Endodermal cell (in vitro differentiated cells): ENCODE measurements at regions not wholly inside any gene's neighbourhood (a gene's known extent, or its start where the extent isn't known, plus 50 kb on each side); places are given as distances from the start of the nearest gene placed in this dataset.

Experiments used
- DNase-seq: peaks from one replicate; pipeline ENCODE4 v3.0.0-alpha.2; 2017
- H3K27ac ChIP-seq: 2 replicates; pipeline ENCODE4 v1.5.1; 2013; ENCODE audit warnings: mild to moderate bottlenecking, low read depth, low read length, moderate library complexity
- H3K27me3 ChIP-seq: 2 replicates; pipeline ENCODE4 v1.6.1; 2013; ENCODE audit warnings: mild to moderate bottlenecking, low read length, moderate library complexity; ENCODE audit not compliant: insufficient read depth, control insufficient read depth, poor library complexity, severe bottlenecking
- H3K36me3 ChIP-seq: 2 replicates; pipeline ENCODE4 v1.7.0; 2013; ENCODE audit warnings: mild to moderate bottlenecking, low read length, moderate library complexity; ENCODE audit not compliant: control insufficient read depth, insufficient read depth
- H3K4me1 ChIP-seq: one replicate; pipeline ENCODE4 v1.7.0; 2013; ENCODE audit warnings: low read length; ENCODE audit not compliant: control insufficient read depth, insufficient read depth
- H3K4me3 ChIP-seq: 2 replicates; pipeline ENCODE4 v1.5.1; 2013; ENCODE audit warnings: mild to moderate bottlenecking, low read length, moderate library complexity
- H3K9ac ChIP-seq: 2 replicates; pipeline ENCODE4 v1.6.1; 2013; ENCODE audit warnings: mild to moderate bottlenecking, low read length, moderate library complexity; ENCODE audit not compliant: poor library complexity, severe bottlenecking; ENCODE audit errors: extremely low read depth
- H3K9me3 ChIP-seq: 2 replicates; pipeline ENCODE4 v1.6.1; 2013; ENCODE audit warnings: mild to moderate bottlenecking, low read length, moderate library complexity; ENCODE audit not compliant: control insufficient read depth
- H3K27ac Mint-ChIP-seq: 2 replicates; pipeline ENCODE4 v1.8.0; 2020; ENCODE audit warnings: mixed read lengths
- H3K27me3 Mint-ChIP-seq: 2 replicates; pipeline ENCODE4 v1.8.0; 2021; ENCODE audit warnings: mild to moderate bottlenecking, mixed read lengths; ENCODE audit not compliant: insufficient read depth
- H3K36me3 Mint-ChIP-seq: 2 replicates; pipeline ENCODE4 v1.8.0; 2020; ENCODE audit warnings: low read depth, mixed read lengths
- H3K4me1 Mint-ChIP-seq: 2 replicates; pipeline ENCODE4 v1.8.0; 2020; ENCODE audit warnings: mixed read lengths
- H3K4me3 Mint-ChIP-seq: 2 replicates; pipeline ENCODE4 v1.8.0; 2020; ENCODE audit warnings: mild to moderate bottlenecking, moderate library complexity, mixed read lengths
- H3K9me3 Mint-ChIP-seq: 2 replicates; pipeline ENCODE4 v1.8.0; 2020; ENCODE audit warnings: mild to moderate bottlenecking, mixed read lengths
- WGBS, 2 experiments: methylation state at CpG; one replicate each; pipeline versions ENCODE4 v1.1.5 to v1.1.7; 2013; ENCODE audit warnings: missing lambda C conversion rate in 2 of 2, mixed read lengths in 1 of 2; ENCODE audit not compliant: insufficient coverage in 1 of 2, insufficient read length in 1 of 2; 5-methylcytosine and 5-hydroxymethylcytosine counted together
- TF ChIP-seq, protein P1 (sequence below): fragments of 200-600 bp; sonication (generic); conservative IDR thresholded peaks from 2 replicates; pipeline ENCODE4 v1.5.0; 2021; ENCODE audit warnings: antibody characterized with exemption, mild to moderate bottlenecking

DNA sequence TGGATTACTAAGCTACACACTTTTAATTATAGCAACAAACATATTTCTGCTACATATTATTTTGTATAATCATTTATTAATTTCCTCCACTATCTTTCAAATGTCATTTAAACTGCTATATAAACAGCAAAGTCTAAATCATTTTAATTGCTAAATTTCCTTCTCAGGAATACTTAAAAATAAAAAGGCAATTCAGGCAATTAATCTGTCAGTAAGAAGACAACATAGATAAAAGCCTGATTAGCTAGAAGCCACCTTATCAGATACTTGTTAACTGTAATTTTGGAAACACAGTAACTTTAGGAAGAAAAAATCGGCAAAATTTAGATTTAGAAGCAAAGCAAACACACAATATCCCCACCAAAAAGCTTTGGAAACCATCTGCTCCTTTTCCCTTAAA lies 188.2 kb upstream of the ZNF804A start:
- H3K4me3 ChIP-seq, result no peak overlapping the region
- Mint-ChIP-seq H3K9me3 (peaks cover 20% of the 10 kb centered on the region), H3K36me3 (peaks cover 8% of the 10 kb centered on the region), H3K4me1 (peaks cover 4% of the 10 kb centered on the region), H3K4me3 (no peak overlapping the region), H3K27me3 (no peaks in the 10 kb centered on the region), H3K27ac (no peak overlapping the region)
- no peak overlapping the region for H3K9ac ChIP-seq
- H3K4me1 ChIP-seq, result no peaks in the 10 kb centered on the region
- no peak for DNase-seq
- WGBS, 2 experiments, result 72% methylated on average over 1 of the region's 1 CpG; no CpG with 5 or more reads in 1 of the 2 experiments
- H3K27me3 ChIP-seq, result no peaks in the 10 kb centered on the region
- H3K27ac ChIP-seq, result no peak overlapping the region
- H3K36me3 ChIP-seq, result no peaks in the 10 kb centered on the region
- TF ChIP-seq, protein P1, sequence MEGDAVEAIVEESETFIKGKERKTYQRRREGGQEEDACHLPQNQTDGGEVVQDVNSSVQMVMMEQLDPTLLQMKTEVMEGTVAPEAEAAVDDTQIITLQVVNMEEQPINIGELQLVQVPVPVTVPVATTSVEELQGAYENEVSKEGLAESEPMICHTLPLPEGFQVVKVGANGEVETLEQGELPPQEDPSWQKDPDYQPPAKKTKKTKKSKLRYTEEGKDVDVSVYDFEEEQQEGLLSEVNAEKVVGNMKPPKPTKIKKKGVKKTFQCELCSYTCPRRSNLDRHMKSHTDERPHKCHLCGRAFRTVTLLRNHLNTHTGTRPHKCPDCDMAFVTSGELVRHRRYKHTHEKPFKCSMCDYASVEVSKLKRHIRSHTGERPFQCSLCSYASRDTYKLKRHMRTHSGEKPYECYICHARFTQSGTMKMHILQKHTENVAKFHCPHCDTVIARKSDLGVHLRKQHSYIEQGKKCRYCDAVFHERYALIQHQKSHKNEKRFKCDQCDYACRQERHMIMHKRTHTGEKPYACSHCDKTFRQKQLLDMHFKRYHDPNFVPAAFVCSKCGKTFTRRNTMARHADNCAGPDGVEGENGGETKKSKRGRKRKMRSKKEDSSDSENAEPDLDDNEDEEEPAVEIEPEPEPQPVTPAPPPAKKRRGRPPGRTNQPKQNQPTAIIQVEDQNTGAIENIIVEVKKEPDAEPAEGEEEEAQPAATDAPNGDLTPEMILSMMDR, result no peak
- H3K9me3 ChIP-seq, result peaks cover 12% of the 10 kb centered on the region

DNA sequence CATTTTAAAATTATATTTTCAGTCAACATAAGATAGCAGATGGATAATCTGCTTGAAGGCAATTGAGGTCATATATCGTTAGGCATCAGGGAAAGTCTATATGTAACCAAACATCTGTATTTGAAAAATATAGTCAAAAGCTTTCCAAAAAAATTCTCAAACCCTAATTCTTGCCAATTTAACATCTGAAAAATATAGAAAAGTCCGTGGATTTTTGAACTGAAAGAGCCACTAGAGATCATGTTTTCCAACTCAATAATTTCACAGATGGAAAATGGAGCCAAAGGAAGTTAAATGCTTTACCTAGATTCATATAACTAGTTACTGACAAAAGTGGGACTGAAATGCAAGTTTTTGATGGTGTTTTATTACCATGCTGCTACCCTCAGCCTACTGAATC lies 185.1 kb upstream of the ZNF804A start:
- H3K4me1 ChIP-seq, result no peaks in the 10 kb centered on the region
- Mint-ChIP-seq H3K27me3 (no peaks in the 10 kb centered on the region), H3K4me3 (no peak overlapping the region), H3K9me3 (peaks cover under 1% of the 10 kb centered on the region), H3K27ac (no peak overlapping the region), H3K36me3 (no peaks in the 10 kb centered on the region), H3K4me1 (peaks cover 4% of the 10 kb centered on the region)
- TF ChIP-seq, protein P1, result no peak
- no peak for DNase-seq
- no peaks in the 10 kb centered on the region for H3K36me3 ChIP-seq
- H3K4me3 ChIP-seq, result no peak overlapping the region
- H3K27ac ChIP-seq, result no peak overlapping the region
- H3K9me3 ChIP-seq, result peaks cover under 1% of the 10 kb centered on the region
- WGBS, 2 experiments, result 93 to 100% methylated on average over 1 to 2 of the region's 2 CpGs
- no peak overlapping the region for H3K9ac ChIP-seq
- H3K27me3 ChIP-seq, result no peaks in the 10 kb centered on the region

DNA sequence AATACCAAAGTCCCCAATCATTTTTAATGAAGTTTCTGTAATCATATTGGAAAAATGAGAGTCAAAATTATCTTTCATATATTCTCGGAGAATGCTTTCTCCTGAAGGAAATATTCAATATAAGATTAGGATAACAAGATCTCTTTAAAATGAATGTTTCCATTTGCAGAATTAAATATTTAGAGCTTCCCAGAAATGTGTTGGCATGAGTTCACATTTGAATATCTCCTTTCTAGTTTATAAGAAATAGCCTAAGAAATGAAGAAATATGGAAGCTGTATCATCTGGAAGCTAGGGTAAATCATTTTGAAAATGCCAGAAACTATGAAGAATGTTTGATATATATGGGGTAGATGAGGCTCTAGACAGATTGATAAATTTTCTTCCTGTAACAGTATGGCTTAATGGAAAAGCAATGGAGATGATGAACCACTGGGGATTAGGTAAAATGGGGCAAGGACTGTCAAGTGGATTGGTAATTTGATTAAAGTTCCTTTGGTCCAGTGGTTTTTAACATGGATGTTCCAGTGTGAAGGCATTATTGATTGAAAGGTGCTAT lies 184.6 kb upstream of the ZNF804A start:
- H3K4me1 ChIP-seq, result no peaks in the 10 kb centered on the region
- DNase-seq, result no peak
- H3K36me3 ChIP-seq, result no peaks in the 10 kb centered on the region
- Mint-ChIP-seq H3K4me1 (peaks cover 4% of the 10 kb centered on the region), H3K27ac (no peak overlapping the region), H3K4me3 (no peak overlapping the region), H3K27me3 (no peaks in the 10 kb centered on the region), H3K9me3 (no peaks in the 10 kb centered on the region), H3K36me3 (no peaks in the 10 kb centered on the region)
- WGBS, 2 experiments, result 100% methylated on average over 1 of the region's 1 CpG; no CpG with 5 or more reads in 1 of the 2 experiments
- TF ChIP-seq, protein P1, result no peak
- no peak overlapping the region for H3K9ac ChIP-seq
- no peaks in the 10 kb centered on the region for H3K27me3 ChIP-seq
- H3K4me3 ChIP-seq, result no peak overlapping the region
- H3K27ac ChIP-seq, result no peak overlapping the region
- no peaks in the 10 kb centered on the region for H3K9me3 ChIP-seq
